ENCODE measurements at regions not wholly inside any gene's neighbourhood (a gene's known extent, or its start where the extent isn't known, plus 50 kb on each side); places are given as distances from the start of the nearest gene placed in this dataset.

DNA sequence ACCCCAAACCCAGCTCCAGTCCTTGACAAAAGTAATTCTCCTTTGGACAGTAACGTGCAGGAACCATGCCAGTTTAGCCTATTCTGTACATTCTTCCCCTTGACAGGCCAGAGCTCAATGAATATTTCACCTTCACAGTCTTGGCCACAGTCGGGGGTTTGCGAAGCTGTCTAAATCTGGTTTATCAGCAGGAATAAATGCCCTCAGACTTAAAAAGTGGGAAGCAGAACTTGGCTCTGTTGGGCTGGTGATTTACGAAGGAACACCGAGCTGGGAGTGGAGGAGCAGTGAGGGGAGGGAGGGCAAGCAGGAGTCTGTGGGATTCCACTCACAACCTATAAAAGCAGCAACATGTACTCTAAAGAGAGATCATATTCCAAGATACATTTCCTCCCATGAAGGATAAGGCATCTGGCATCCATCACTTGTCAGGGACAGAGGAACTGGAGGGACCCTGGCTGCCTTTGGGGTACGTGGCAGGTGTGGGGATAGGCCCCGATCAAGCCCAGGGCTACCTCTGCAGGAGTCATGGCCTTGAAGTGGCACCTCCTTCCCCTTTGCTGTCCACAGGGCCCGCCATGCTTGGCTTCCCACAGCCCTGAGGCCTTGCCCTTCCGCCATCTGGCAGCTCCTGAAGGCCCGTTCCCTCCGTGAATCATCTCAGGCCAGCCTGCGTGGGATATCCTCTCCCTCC lies 154.3 kb downstream of the ADAMTS15 start:
- dilution Hi-C loops (cut with MboI; ENCODE audit: extremely low pct_ligation_motif_present, low sequenced_read_pairs), result no loop called here
- no peaks in the 10 kb centered on the region for H3K36me3 ChIP-seq (ENCODE audit: control insufficient read depth in 2 of 2, extremely low read depth in 1 of 2, insufficient read depth in 2 of 2, low read length in 2 of 2)
- FAIRE-seq, result no peak

DNA sequence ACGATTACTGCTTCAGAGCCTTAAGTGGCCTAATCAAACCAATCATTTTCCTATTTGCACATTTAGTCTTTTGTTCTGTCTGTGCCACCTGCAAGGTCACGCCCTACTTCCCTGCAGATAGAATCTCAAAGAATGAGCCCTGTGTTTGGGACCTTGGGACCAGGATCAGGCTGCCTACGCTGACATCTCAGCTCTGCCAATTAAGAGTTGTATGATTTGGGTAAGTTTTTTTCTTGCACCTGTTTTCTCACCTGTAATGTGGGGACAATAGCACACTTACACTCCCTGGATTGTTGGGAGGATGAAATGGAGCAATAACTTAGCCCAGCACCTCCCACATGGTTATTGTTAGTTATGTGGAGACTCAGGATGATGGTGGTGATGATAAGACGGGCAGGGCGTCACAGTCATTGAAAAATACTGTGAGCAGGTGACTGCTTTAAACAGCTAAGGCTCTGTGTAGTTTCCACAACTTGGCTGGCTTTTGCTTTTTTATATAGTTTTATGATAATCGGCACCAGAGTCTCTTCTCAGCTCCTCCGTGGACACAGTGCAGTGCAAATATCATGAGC lies 155.0 kb downstream of the ADAMTS15 start:
- Histone ChIP-seq H4K20me1 (ENCODE audit: control insufficient read depth, extremely low read depth, insufficient read depth, low read length) (no peaks in the 10 kb centered on the region), H3K4me3 (ENCODE audit: control insufficient read depth in 2 of 3, extremely low read depth in 1 of 3, insufficient read depth in 2 of 3, low read depth in 1 of 3, low read length in 3 of 3) (no peak overlapping the region), H3K9me3 (ENCODE audit: control insufficient read depth, low read depth, low read length) (no peaks in the 10 kb centered on the region), H3K27ac (ENCODE audit: control insufficient read depth, insufficient read depth, low read length) (no peak overlapping the region), H3K9ac (ENCODE audit: control insufficient read depth, extremely low read depth, insufficient read depth, low read length) (no peak overlapping the region), H3K4me2 (ENCODE audit: control insufficient read depth, extremely low read depth, insufficient read depth, low read depth, low read length) (no peak overlapping the region), H3K36me3 (ENCODE audit: control insufficient read depth in 2 of 2, extremely low read depth in 1 of 2, insufficient read depth in 2 of 2, low read length in 2 of 2) (no peaks in the 10 kb centered on the region), H3K9me1 (ENCODE audit: control insufficient read depth, extremely low read depth, insufficient read depth, low read length) (no peaks in the 10 kb centered on the region), H3K27me3 (ENCODE audit: control insufficient read depth, extremely low read depth, insufficient read depth, low read length) (no peaks in the 10 kb centered on the region), H3K4me1 (ENCODE audit: control insufficient read depth, extremely low read depth, insufficient read depth, low read length) (no peaks in the 10 kb centered on the region), H3K79me2 (ENCODE audit: control insufficient read depth, insufficient read depth, low read length) (no peaks in the 10 kb centered on the region), H2AFZ (ENCODE audit: control insufficient read depth, low read length) (no peak overlapping the region)
- TF ChIP-seq, protein P1, sequence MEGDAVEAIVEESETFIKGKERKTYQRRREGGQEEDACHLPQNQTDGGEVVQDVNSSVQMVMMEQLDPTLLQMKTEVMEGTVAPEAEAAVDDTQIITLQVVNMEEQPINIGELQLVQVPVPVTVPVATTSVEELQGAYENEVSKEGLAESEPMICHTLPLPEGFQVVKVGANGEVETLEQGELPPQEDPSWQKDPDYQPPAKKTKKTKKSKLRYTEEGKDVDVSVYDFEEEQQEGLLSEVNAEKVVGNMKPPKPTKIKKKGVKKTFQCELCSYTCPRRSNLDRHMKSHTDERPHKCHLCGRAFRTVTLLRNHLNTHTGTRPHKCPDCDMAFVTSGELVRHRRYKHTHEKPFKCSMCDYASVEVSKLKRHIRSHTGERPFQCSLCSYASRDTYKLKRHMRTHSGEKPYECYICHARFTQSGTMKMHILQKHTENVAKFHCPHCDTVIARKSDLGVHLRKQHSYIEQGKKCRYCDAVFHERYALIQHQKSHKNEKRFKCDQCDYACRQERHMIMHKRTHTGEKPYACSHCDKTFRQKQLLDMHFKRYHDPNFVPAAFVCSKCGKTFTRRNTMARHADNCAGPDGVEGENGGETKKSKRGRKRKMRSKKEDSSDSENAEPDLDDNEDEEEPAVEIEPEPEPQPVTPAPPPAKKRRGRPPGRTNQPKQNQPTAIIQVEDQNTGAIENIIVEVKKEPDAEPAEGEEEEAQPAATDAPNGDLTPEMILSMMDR (optimal IDR thresholded peaks at IDR 0.05 in 1 of 3, IDR thresholded peaks at IDR 0.05 in 1 of 3, conservative IDR thresholded peaks at IDR 0.05 in 1 of 3; ENCODE audit: extremely low read depth in 1 of 3, insufficient read depth in 2 of 3, low read length in 3 of 3), result no peak
- TF ChIP-seq EZH2 (IDR thresholded peaks at IDR 0.05; ENCODE audit: low read length), result no peak
- dilution Hi-C loops (cut with MboI; ENCODE audit: extremely low pct_ligation_motif_present, low sequenced_read_pairs), result no loop called here
- DNase-seq (ENCODE audit: low read depth, low spot score) (no peak), FAIRE-seq (no peak)

More for the DNA sequence above, 154.3 kb downstream of the ADAMTS15 start:
- Histone ChIP-seq H3K4me3 (ENCODE audit: control insufficient read depth in 2 of 3, extremely low read depth in 1 of 3, insufficient read depth in 2 of 3, low read depth in 1 of 3, low read length in 3 of 3) (no peak overlapping the region), H3K9me3 (ENCODE audit: control insufficient read depth, low read depth, low read length) (no peaks in the 10 kb centered on the region), H4K20me1 (ENCODE audit: control insufficient read depth, extremely low read depth, insufficient read depth, low read length) (no peaks in the 10 kb centered on the region), H3K27me3 (ENCODE audit: control insufficient read depth, extremely low read depth, insufficient read depth, low read length) (no peaks in the 10 kb centered on the region), H3K27ac (ENCODE audit: control insufficient read depth, insufficient read depth, low read length) (no peak overlapping the region), H3K9me1 (ENCODE audit: control insufficient read depth, extremely low read depth, insufficient read depth, low read length) (no peaks in the 10 kb centered on the region), H3K79me2 (ENCODE audit: control insufficient read depth, insufficient read depth, low read length) (no peaks in the 10 kb centered on the region), H3K4me1 (ENCODE audit: control insufficient read depth, extremely low read depth, insufficient read depth, low read length) (no peaks in the 10 kb centered on the region), H3K9ac (ENCODE audit: control insufficient read depth, extremely low read depth, insufficient read depth, low read length) (no peak overlapping the region), H3K4me2 (ENCODE audit: control insufficient read depth, extremely low read depth, insufficient read depth, low read depth, low read length) (no peak overlapping the region), H2AFZ (ENCODE audit: control insufficient read depth, low read length) (no peak overlapping the region)
- TF ChIP-seq, protein P1 (optimal IDR thresholded peaks at IDR 0.05 in 1 of 3, IDR thresholded peaks at IDR 0.05 in 1 of 3, conservative IDR thresholded peaks at IDR 0.05 in 1 of 3; ENCODE audit: extremely low read depth in 1 of 3, insufficient read depth in 2 of 3, low read length in 3 of 3), result no peak
- no peak for TF ChIP-seq EZH2 (IDR thresholded peaks at IDR 0.05; ENCODE audit: low read length)
- DNase-seq (ENCODE audit: low read depth, low spot score), result no peak
